Fibroblast of lung (primary cell): ENCODE measurements at regions not wholly inside any gene's neighbourhood (a gene's known extent, or its start where the extent isn't known, plus 50 kb on each side); places are given as distances from the start of the nearest gene placed in this dataset.

Experiments used
- CTCF ChIP-seq, 2 donors: IDR thresholded peaks in 1 of 2; conservative IDR thresholded peaks in 1 of 2; 1 replicate in 1 of 2; 2 replicates in 1 of 2; pipeline ENCODE4 v1.5.1; 2011 to 2012; ENCODE audit warnings: low read length in 2 of 2, control low read depth in 1 of 2, inconsistent platforms in 1 of 2, low read depth in 1 of 2, mild to moderate bottlenecking in 1 of 2
- EZH2 ChIP-seq: IDR thresholded peaks from 2 replicates; pipeline ENCODE4 v1.5.1; 2012; ENCODE audit warnings: low read length, control low read depth, mild to moderate bottlenecking; ENCODE audit errors: missing control alignments

- TF ChIP-seq CTCF (conservative IDR thresholded peaks at IDR 0.05 in 1 of 2, IDR thresholded peaks at IDR 0.05 in 1 of 2; ENCODE audit: low read depth in 1 of 2, low read length in 2 of 2) (no peak), EZH2 (no peak)
Measured at GRCh38 chr2:59726228-59727120, 827.0 kb downstream of the BCL11A start.
